ENCODE measurements at regions not wholly inside any gene's neighbourhood (a gene's known extent, or its start where the extent isn't known, plus 50 kb on each side); places are given as distances from the start of the nearest gene placed in this dataset.
"Not testable (repeated sequence)": the region's sequence is repeated elsewhere in the genome, so short reads cannot be mapped to it uniquely, and the experiment has no call there.

- ATAC-seq (replicated peaks) (no peak), DNase-seq (no peak)
- H3K9me3 Mint-ChIP-seq: no peaks in the 10 kb centered on the region
- no peaks in the 10 kb centered on the region for H3K27me3 Mint-ChIP-seq
- H3K4me3 Mint-ChIP-seq: no peak overlapping the region
- H3K4me1 Mint-ChIP-seq: no peaks in the 10 kb centered on the region
- H3K27ac Mint-ChIP-seq: no peak overlapping the region
- H3K36me3 Mint-ChIP-seq: no peaks in the 10 kb centered on the region
Observed at GRCh38 chr4:45004847-45005565, 278.6 kb upstream of the GNPDA2 start.

DNA sequence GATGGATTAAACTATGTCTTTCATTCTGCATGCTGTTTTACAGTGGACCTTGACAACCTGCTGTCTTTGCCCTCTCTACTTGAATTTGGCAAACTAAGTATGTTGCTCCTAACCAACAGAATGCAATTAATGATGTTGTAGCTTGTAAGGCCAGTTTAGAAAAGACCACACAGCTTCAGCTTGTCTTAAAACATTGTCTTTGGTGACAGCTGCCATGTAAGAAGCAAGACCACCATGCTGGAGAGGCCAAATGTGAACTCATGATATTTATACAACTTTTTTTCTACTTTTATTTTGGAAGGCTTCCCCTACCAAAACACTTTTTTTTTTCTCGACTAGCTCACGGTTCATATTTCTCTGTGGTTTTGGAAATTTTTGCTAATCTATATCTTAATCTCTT, 278.0 kb upstream of the GNPDA2 start:
- no peaks in the 10 kb centered on the region for H3K4me1 Mint-ChIP-seq
- no peaks in the 10 kb centered on the region for H3K36me3 Mint-ChIP-seq
- no peak overlapping the region for H3K4me3 Mint-ChIP-seq
- DNase-seq: no peak
- no peaks in the 10 kb centered on the region for H3K27me3 Mint-ChIP-seq
- H3K27ac Mint-ChIP-seq: no peak overlapping the region
- ATAC-seq (replicated peaks): no peak
- H3K9me3 Mint-ChIP-seq: no peaks in the 10 kb centered on the region

DNA sequence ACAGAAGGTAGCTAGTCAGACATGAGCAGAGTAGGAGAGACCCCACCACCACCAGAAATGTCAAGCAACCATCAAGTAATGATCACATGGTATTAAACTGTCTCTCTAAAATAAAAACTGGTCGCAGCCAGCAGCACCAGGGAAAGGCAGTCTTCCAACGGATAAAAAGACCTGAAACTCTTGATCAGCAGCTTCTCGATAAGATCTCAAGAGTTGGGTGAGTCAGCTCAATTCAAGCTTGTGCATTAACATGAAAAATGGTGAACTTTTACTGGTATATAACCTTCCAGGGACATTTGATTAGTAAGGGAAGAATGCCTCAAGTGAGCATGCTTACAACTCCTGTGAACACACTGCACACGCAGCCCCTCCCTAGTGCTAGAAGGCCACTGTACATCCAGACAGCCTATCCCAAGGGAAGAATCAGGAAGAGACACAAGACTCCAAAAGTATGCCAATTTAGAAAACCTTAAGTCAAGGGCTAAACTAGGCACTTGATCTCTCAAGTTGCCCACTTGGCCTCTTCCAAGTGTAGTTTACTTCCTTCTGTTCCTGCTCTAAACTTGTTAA, 270.0 kb upstream of the GNPDA2 start:
- no peak for DNase-seq
- ATAC-seq (replicated peaks): no peak
- H3K4me1 Mint-ChIP-seq: no peaks in the 10 kb centered on the region

DNA sequence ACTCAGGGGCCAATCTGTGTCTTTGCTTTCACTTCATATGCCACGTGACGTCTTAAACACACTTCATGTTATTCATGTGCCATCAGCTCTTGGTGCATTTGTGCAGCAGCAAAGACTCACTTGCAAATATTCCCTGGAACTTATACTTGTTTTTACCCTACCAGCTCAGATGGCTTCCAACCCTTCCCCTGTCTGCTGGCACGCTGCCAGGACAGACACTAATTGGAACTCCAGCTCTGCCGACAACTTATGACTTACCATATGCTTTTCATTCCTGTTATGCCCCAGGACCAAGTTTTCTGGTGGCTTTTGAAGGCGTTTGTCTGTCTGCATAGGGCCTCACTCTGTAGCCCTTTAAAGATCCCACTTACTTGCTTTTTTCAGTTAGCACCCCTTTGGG, 261.7 kb upstream of the GNPDA2 start:
- no peaks in the 10 kb centered on the region for H3K27me3 Mint-ChIP-seq
- no peak overlapping the region for H3K27ac Mint-ChIP-seq
- peaks cover 5 to 6% of the 10 kb centered on the region in 2 donors for H3K9me3 Mint-ChIP-seq
- H3K4me3 Mint-ChIP-seq: no peak overlapping the region
- H3K36me3 Mint-ChIP-seq: no peaks in the 10 kb centered on the region
- DNase-seq: no peak
- no peak for ATAC-seq (replicated peaks)
- no peaks in the 10 kb centered on the region for H3K4me1 Mint-ChIP-seq

More for the DNA sequence above, 270.0 kb upstream of the GNPDA2 start:
- Mint-ChIP-seq H3K4me3 (no peak overlapping the region), H3K27ac (no peak overlapping the region), H3K9me3 (peaks cover 5 to 9% of the 10 kb centered on the region in 2 donors), H3K27me3 (no peaks in the 10 kb centered on the region), H3K36me3 (no peaks in the 10 kb centered on the region)

- no peaks in the 10 kb centered on the region for H3K4me1 Mint-ChIP-seq
- peaks cover 5 to 6% of the 10 kb centered on the region in 2 donors for H3K9me3 Mint-ChIP-seq
- H3K4me3 Mint-ChIP-seq: no peak overlapping the region
- no peak for ATAC-seq (replicated peaks)
- no peaks in the 10 kb centered on the region for H3K27me3 Mint-ChIP-seq
- H3K36me3 Mint-ChIP-seq: no peaks in the 10 kb centered on the region
- DNase-seq: no peak
- H3K27ac Mint-ChIP-seq: no peak overlapping the region
Observed at GRCh38 chr4:44985938-44986337, 259.6 kb upstream of the GNPDA2 start.

DNA sequence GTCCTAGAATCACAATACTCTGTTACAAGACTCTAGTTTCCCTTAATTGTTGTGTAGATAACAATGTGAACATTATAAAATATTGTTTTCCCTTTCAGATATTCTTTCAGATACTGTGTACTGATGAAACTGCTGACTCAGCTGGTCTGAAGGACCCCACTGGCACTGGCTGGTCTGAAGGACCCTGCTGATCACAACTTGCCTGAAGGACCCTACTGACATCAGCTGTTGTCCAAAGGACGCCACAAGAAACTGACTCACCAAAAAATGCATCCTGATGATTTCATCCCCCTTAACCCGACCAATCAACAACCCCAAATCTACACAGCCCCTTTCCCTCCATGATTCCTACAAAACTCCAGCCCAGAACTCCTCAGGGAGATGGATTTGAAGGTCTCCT, 258.8 kb upstream of the GNPDA2 start:
- peaks cover 5 to 6% of the 10 kb centered on the region in 2 donors for H3K9me3 Mint-ChIP-seq

DNA sequence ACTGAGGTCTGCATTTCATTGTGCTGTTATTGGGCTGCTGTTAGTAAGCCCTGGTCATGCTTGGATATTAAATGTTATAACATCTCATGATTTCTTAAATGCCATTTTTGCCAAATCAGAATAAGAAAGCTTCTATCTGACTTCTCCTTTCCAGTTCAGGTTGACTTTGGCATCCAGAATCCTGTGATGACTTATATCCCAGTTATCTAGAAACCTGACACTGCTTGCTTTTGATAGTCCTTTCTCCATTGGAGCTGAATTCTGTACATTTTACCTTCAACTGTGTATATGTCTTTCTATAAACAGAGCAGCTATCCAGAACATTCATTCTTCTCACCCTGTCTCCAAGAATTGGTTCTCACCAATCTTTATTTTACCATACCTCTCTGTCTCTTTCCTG, 257.7 kb upstream of the GNPDA2 start:
- Mint-ChIP-seq H3K4me3 (no peak overlapping the region), H3K27me3 (no peaks in the 10 kb centered on the region), H3K36me3 (no peaks in the 10 kb centered on the region), H3K9me3 (peaks cover 4 to 6% of the 10 kb centered on the region in 2 donors), H3K27ac (no peak overlapping the region), H3K4me1 (no peaks in the 10 kb centered on the region)
- DNase-seq (no peak), ATAC-seq (replicated peaks) (no peak)

More for the DNA sequence above, 258.8 kb upstream of the GNPDA2 start:
- H3K4me1 Mint-ChIP-seq: no peaks in the 10 kb centered on the region
- no peak overlapping the region for H3K4me3 Mint-ChIP-seq
- H3K36me3 Mint-ChIP-seq: no peaks in the 10 kb centered on the region
- DNase-seq: no peak
- no peak overlapping the region for H3K27ac Mint-ChIP-seq
- no peaks in the 10 kb centered on the region for H3K27me3 Mint-ChIP-seq
- no peak for ATAC-seq (replicated peaks)

DNA sequence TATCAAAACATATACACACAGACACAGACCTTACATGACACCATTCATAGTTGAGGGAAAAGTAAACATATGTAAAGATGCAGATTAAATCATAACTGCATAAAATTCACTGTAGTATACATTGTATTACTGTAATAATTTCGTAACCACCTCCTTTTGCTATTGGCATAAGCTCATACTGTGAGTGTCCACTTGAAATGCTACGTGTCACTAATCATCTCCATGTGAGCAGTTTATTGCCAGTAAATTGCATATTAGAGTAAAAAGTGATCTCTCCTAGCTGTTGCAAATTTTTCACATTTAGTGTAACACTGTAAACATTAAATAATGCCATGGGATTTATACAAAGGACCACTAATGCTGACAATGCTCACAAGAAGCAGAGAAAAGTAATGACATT, 256.7 kb upstream of the GNPDA2 start:
- Mint-ChIP-seq H3K4me3 (no peak overlapping the region), H3K27me3 (no peaks in the 10 kb centered on the region), H3K36me3 (no peaks in the 10 kb centered on the region), H3K9me3 (peaks cover 0 to 4% of the 10 kb centered on the region in 2 donors), H3K27ac (no peak overlapping the region), H3K4me1 (no peaks in the 10 kb centered on the region)
- DNase-seq: no peak
- no peak for ATAC-seq (replicated peaks)

DNA sequence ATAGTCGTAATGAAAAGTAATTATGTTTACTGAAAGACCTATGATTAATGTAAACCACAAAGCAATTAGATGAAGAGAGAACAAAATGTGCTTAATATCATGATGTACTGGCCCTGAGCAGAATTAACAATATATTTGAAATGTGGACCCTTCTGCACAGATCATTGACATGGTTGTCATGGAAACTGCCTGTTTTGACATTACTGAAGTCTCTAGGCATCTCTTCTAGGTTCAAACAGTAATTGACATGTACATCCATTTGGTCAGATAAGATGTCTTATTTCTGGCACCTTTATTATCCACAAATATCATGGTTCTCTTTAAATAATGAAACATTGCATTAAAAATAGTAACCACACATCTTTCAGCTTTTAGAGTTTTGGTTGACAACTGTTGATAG, 251.7 kb upstream of the GNPDA2 start:
- Mint-ChIP-seq H3K27ac (no peak overlapping the region), H3K36me3 (no peaks in the 10 kb centered on the region), H3K27me3 (no peaks in the 10 kb centered on the region), H3K4me3 (no peak overlapping the region), H3K4me1 (no peaks in the 10 kb centered on the region), H3K9me3 (peaks cover 0 to 2% of the 10 kb centered on the region in 2 donors)
- ATAC-seq (replicated peaks): no peak
- no peak for DNase-seq

DNA sequence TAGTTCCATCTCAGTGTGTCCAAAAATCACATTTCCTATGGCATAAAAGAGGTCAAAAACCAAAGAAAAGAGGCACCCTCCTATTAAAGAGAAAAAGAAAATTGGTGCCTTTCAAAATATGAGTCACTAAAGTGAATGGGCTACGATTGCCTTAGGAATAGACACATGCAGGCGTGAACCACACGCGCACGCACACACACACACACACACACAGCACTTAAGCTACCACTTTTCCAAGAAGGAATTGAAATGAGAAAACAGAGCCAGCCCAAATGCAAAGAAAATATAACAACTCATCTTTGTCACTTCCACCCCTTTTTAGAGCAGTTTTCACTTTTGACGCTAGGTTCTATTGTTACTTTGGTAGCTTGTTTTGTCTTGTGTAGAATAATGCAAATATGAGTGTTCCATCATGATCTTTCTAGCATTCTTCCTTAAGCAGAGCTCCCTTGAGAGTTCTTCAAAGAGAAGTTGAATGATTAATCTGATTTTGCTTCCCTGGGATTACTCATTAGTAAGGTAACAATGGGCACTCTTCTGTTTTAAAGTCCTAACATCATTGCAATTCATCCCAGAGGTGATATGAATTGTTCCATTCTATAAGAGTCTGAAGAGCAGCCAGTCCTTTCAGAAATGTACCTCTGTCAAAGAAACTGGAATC, 239.2 kb upstream of the GNPDA2 start:
- H3K27me3 Mint-ChIP-seq: no peaks in the 10 kb centered on the region
- H3K9me3 Mint-ChIP-seq: peaks cover 6 to 10% of the 10 kb centered on the region in 2 donors
- no peak overlapping the region for H3K27ac Mint-ChIP-seq
- DNase-seq (no peak), ATAC-seq (replicated peaks) (no peak)
- no peaks in the 10 kb centered on the region for H3K36me3 Mint-ChIP-seq
- H3K4me3 Mint-ChIP-seq: no peak overlapping the region
- H3K4me1 Mint-ChIP-seq: no peaks in the 10 kb centered on the region

DNA sequence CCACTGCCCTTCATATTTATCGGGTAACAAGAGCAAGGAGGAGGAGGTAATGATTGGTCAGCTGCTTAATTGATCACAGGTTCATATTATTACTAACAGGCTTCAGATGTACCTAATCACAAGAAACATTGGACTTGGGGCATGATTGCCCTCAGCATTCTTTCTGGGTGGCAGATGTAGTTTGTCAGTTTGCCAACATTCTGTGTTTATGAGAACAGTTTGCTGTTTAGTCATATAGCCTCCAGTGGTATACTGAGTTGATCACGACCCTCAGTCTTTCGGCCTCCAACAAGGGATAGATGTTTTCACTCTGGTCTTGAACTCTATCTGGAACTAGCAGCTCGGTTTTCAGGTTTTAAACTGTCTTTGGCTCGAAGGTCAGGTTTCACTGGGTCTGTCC, 237.7 kb upstream of the GNPDA2 start:
- H3K27me3 Mint-ChIP-seq; H3K4me3 Mint-ChIP-seq; H3K27ac Mint-ChIP-seq; DNase-seq; H3K4me1 Mint-ChIP-seq; ATAC-seq (replicated peaks); H3K36me3 Mint-ChIP-seq: not testable (repeated sequence)
- H3K9me3 Mint-ChIP-seq: peaks cover 9 to 11% of the 10 kb centered on the region in 2 donors

- peaks cover 15 to 26% of the 10 kb centered on the region in 2 donors for H3K9me3 Mint-ChIP-seq
- no peaks in the 10 kb centered on the region for H3K27me3 Mint-ChIP-seq
- no peaks in the 10 kb centered on the region for H3K4me1 Mint-ChIP-seq
- DNase-seq (no peak), ATAC-seq (replicated peaks) (no peak)
- no peak overlapping the region for H3K4me3 Mint-ChIP-seq
- H3K27ac Mint-ChIP-seq: no peak overlapping the region
- no peaks in the 10 kb centered on the region for H3K36me3 Mint-ChIP-seq
Observed at GRCh38 chr4:44961001-44961755, 234.8 kb upstream of the GNPDA2 start.

DNA sequence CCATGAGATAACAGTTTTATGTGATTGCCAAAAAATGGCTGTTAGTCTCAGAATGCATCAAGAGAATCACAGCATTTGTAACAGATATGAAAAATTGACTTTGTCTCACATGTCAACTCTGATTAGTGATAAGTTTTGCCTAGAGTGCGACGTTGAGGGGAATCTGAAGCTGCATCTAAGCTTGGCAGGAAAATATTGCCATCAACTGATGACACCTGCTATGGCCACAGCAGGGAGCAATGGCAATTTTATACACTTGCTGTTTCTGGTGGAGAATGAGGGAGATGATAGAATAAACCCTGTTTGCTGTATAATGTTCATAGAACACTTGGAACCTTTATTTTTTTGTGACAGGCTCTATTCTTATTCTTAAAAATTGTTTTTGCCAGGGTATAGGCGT, 205.4 kb upstream of the GNPDA2 start:
- Mint-ChIP-seq H3K4me1 (no peaks in the 10 kb centered on the region), H3K4me3 (no peak overlapping the region)

GRCh38 chr4:44928785-44929184, 202.4 kb upstream of the GNPDA2 start:
- H3K27me3 Mint-ChIP-seq: no peaks in the 10 kb centered on the region

More for the DNA sequence above, 205.4 kb upstream of the GNPDA2 start:
- H3K27me3 Mint-ChIP-seq: no peaks in the 10 kb centered on the region
- no peaks in the 10 kb centered on the region for H3K36me3 Mint-ChIP-seq
- no peak overlapping the region for H3K27ac Mint-ChIP-seq
- ATAC-seq (replicated peaks) (no peak), DNase-seq (no peak)
- H3K9me3 Mint-ChIP-seq: no peaks in the 10 kb centered on the region

More at GRCh38 chr4:44928785-44929184, 202.4 kb upstream of the GNPDA2 start:
- Mint-ChIP-seq H3K4me1 (no peaks in the 10 kb centered on the region), H3K4me3 (no peak overlapping the region), H3K9me3 (no peaks in the 10 kb centered on the region), H3K27ac (no peak overlapping the region), H3K36me3 (no peaks in the 10 kb centered on the region)
- DNase-seq (no peak), ATAC-seq (replicated peaks) (no peak)
